IMR-90 (cell line): ENCODE measurements at regions not wholly inside any gene's neighbourhood (a gene's known extent, or its start where the extent isn't known, plus 50 kb on each side); places are given as distances from the start of the nearest gene placed in this dataset.
A peak's percentile ranks its signal among the peaks of the same experiment; 100 is the strongest.

Source experiments
- ATAC-seq: fragments of 200-7000 bp; cut with Tn5 transposase; 2 replicates; pipeline ENCODE4 v1.9.1; 2020; ENCODE audit warnings: low read depth, mild to moderate bottlenecking, moderate library complexity
- BruUV-seq: library from RNA; stranded (reverse); fragments of 400-500 nt; replicated peaks from 2 replicates; lab custom pipeline; 2021; lab: Mats Ljungman, UMichigan
- CTCF ChIA-PET: fragments of 300-600 bp; formaldehyde crosslinking; extraction: SDS; loops from one replicate; lab custom pipeline; 2021; ENCODE audit warnings: antibody characterized with exemption; lab: Yijun Ruan, JAX
- POLR2A ChIA-PET: fragments of 300-600 bp; sonication (Branson Sonifier 250); formaldehyde crosslinking; loops from one replicate; lab custom pipeline; 2022; ENCODE audit warnings: antibody characterized with exemption; ENCODE audit not compliant: unreplicated experiment; lab: Charles Lee
- DNase-seq: peaks from one replicate; pipeline ENCODE4 v3.0.0; 2013
- H2AFZ ChIP-seq: replicated peaks from 2 replicates; pipeline ENCODE3; 2013; ENCODE audit warnings: low read length, mild to moderate bottlenecking; ENCODE audit not compliant: poor library complexity
- H2AK5ac ChIP-seq: 2 replicates; pipeline ENCODE4 v1.6.1; 2013; ENCODE audit warnings: low read depth, low read length, inconsistent platforms
- H2AK9ac ChIP-seq: replicated peaks from 2 replicates; pipeline ENCODE3; 2013; ENCODE audit warnings: mild to moderate bottlenecking, low read depth, low read length, moderate library complexity; ENCODE audit not compliant: poor library complexity
- H2BK120ac ChIP-seq: 2 replicates; pipeline ENCODE4 v1.6.1; 2013; ENCODE audit warnings: low read depth, low read length, inconsistent platforms
- H2BK15ac ChIP-seq: 3 replicates; pipeline ENCODE4 v1.6.1; 2013; ENCODE audit warnings: low read depth, low read length, inconsistent platforms
- H2BK20ac ChIP-seq: 2 replicates; pipeline ENCODE4 v1.6.1; 2013; ENCODE audit warnings: low read depth, mild to moderate bottlenecking, inconsistent platforms, low read length, moderate library complexity
- H2BK5ac ChIP-seq: 2 replicates; pipeline ENCODE4 v1.6.1; 2013; ENCODE audit warnings: mild to moderate bottlenecking, low read depth, low read length, inconsistent platforms; ENCODE audit not compliant: poor library complexity, severe bottlenecking
- H3K14ac ChIP-seq: replicated peaks from 2 replicates; pipeline ENCODE4 v1.6.1; 2013; ENCODE audit warnings: low read depth, low read length, inconsistent platforms
- H3K18ac ChIP-seq: 2 replicates; pipeline ENCODE4 v1.6.1; 2013; ENCODE audit warnings: low read depth, low read length, control low read depth
- H3K23ac ChIP-seq: 2 replicates; pipeline ENCODE4 v1.6.1; 2013; ENCODE audit warnings: low read depth, low read length, inconsistent platforms
- H3K27ac ChIP-seq: 2 replicates; pipeline ENCODE4 v1.5.1; 2013; ENCODE audit warnings: mild to moderate bottlenecking, control low read depth, low read length; ENCODE audit not compliant: insufficient read depth
- H3K27me3 ChIP-seq: 2 replicates; pipeline ENCODE4 v1.6.1; 2013; ENCODE audit warnings: low read length; ENCODE audit not compliant: control insufficient read depth, insufficient read depth
- H3K36me3 ChIP-seq: 2 replicates; pipeline ENCODE4 v1.6.1; 2013; ENCODE audit warnings: low read length, mixed read lengths; ENCODE audit not compliant: control insufficient read depth, insufficient read depth
- H3K4ac ChIP-seq: 2 replicates; pipeline ENCODE4 v1.6.1; 2013; ENCODE audit warnings: low read depth, low read length, inconsistent platforms
- H3K4me1 ChIP-seq: 2 replicates; pipeline ENCODE4 v1.6.1; 2013; ENCODE audit warnings: low read length, mixed read lengths; ENCODE audit not compliant: control insufficient read depth, insufficient read depth
- H3K4me2 ChIP-seq: 2 replicates; pipeline ENCODE4 v1.6.1; 2013; ENCODE audit warnings: low read depth, mild to moderate bottlenecking, control low read depth, low read length, moderate library complexity
- H3K4me3 ChIP-seq: 2 replicates; pipeline ENCODE4 v1.5.1; 2013; ENCODE audit warnings: low read depth, mild to moderate bottlenecking, control low read depth, low read length, moderate library complexity; ENCODE audit not compliant: insufficient read depth
- H3K56ac ChIP-seq: 2 replicates; pipeline ENCODE4 v1.6.1; 2013; ENCODE audit warnings: low read length, inconsistent platforms; ENCODE audit not compliant: insufficient read depth; ENCODE audit errors: extremely low read depth
- H3K79me1 ChIP-seq, 2 experiments: 2 replicates each; pipeline ENCODE4 v1.6.1; 2013; ENCODE audit warnings: low read length in 2 of 2, inconsistent platforms in 1 of 2, low read depth in 1 of 2
- H3K9ac ChIP-seq: 2 replicates; pipeline ENCODE4 v1.6.1; 2013; ENCODE audit warnings: low read depth, low read length, control low read depth
- H3K9me1 ChIP-seq: 2 replicates; pipeline ENCODE4 v1.6.1; 2013; ENCODE audit warnings: low read length, inconsistent platforms; ENCODE audit not compliant: insufficient read depth
- H3K9me3 ChIP-seq: 2 replicates; pipeline ENCODE4 v1.6.1; 2013; ENCODE audit warnings: low read length; ENCODE audit not compliant: control insufficient read depth, insufficient read depth
- H4K20me1 ChIP-seq: 2 replicates; pipeline ENCODE4 v1.6.1; 2013; ENCODE audit warnings: low read length, inconsistent platforms; ENCODE audit not compliant: insufficient read depth
- H4K5ac ChIP-seq: 2 replicates; pipeline ENCODE4 v1.6.1; 2013; ENCODE audit warnings: mild to moderate bottlenecking, low read depth, low read length, control low read depth
- H4K8ac ChIP-seq, 2 experiments: 2 replicates each; pipeline ENCODE4 v1.6.1; 2013; ENCODE audit warnings: low read depth in 2 of 2, low read length in 2 of 2, control low read depth in 1 of 2, inconsistent platforms in 1 of 2
- H4K91ac ChIP-seq: 2 replicates; pipeline ENCODE4 v1.6.1; 2013; ENCODE audit warnings: low read depth, low read length, inconsistent platforms; ENCODE audit not compliant: insufficient read depth
- NFE2L2 ChIP-seq: fragments of 150-350 bp; IDR thresholded peaks from 2 replicates; pipeline ENCODE4 v1.6.1; 2016; ENCODE audit warnings: low read depth, mild to moderate bottlenecking, low read length
- RCOR1 ChIP-seq: IDR thresholded peaks from 2 replicates; pipeline ENCODE4 v1.6.1; 2012; ENCODE audit warnings: mild to moderate bottlenecking, low read length, improper control_type of control experiment; ENCODE audit not compliant: insufficient replicate concordance
- WGBS, 2 experiments: methylation state at CpG; one replicate each; pipeline versions ENCODE4 v1.1.5 to v1.1.7; 2013; ENCODE audit warnings: missing lambda C conversion rate in 2 of 2; ENCODE audit not compliant: insufficient read length in 1 of 2; ENCODE audit errors: extremely low coverage in 2 of 2; 5-methylcytosine and 5-hydroxymethylcytosine counted together
- dilution Hi-C: fragments of 300-500 bp; cut with HindIII; formaldehyde crosslinking; loops from one replicate; pipeline ENCODE4 v1.14.3; 2018; ENCODE audit warnings: low sequenced_read_pairs; ENCODE audit not compliant: unreplicated experiment
- in situ Hi-C: fragments of 300-500 bp; cut with MboI; formaldehyde crosslinking; loops from 3 replicates; pipeline ENCODE4 v1.14.3; 2019; ENCODE audit warnings: low sequenced_read_pairs, inconsistent platforms, mixed read lengths
- intact Hi-C: fragments of 100-400 bp; cut with micrococcal nuclease; formaldehyde crosslinking; loops from 2 replicates; pipeline ENCODE4 v1.10.0; 2022
- TF ChIP-seq, protein P1 (sequence below): fragments of 150-350 bp; IDR thresholded peaks from 2 replicates; pipeline ENCODE4 v1.6.1; 2017; ENCODE audit warnings: mild to moderate bottlenecking, antibody characterized with exemption, low read length, low read depth

DNA sequence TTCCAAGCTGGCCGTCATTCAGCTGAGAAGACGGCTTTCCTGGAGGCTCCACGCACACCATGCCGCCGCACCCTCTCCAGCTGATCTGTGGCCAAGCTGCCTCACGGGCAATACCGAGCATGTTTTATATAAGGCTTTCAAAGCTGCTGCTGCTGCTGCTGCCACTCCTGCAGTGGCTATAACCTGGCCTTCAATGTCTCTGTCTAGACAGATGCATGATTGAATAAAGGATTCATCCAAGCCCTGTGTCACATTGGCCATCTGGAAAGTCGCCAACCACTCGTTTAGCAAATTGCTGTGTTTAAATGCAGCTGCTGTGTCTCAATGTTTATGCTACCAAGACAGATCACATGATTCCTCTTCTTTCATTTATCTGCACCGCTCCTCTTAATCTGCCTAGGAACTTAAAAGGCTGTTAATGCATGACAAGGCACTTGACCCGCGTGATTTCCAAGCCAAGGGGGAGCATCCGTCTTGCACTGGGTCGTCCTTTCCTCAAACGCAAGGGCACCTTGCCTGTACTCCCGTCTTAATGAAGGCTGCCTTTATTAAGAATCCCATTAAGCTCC lies 114.3 kb downstream of the TEX26 start:
- no TSS peak for BruUV-seq
- dilution Hi-C loops (no loop called here), intact Hi-C loops (loop anchor here (5.0 kb wide), 1 partner anchor 116 kb away; the partner anchor contains the start of gene HSPH1), in situ Hi-C loops (loop anchor here (10.0 to 25.0 kb wide), 3 partner anchors 409 to 909 kb away; partner anchors contain the start of gene HMGB1)
- H3K27ac ChIP-seq: peak overlapping the region; percentile 70
- H2BK15ac ChIP-seq: peak overlapping the region; percentile 83
- no peaks in the 10 kb centered on the region for H3K36me3 ChIP-seq
- peak overlapping the region; percentile 91 for H2BK20ac ChIP-seq
- no peak overlapping the region for H3K56ac ChIP-seq
- H3K4me3 ChIP-seq: no peak overlapping the region
- ATAC-seq: peak; percentile 4
- H3K9me3 ChIP-seq: no peaks in the 10 kb centered on the region
- peak overlapping the region; percentile 69 for H2AFZ ChIP-seq
- H2AK9ac ChIP-seq: peak overlapping the region; percentile 87
- CTCF ChIA-PET: no interaction called here
- peak overlapping the region; percentile 51; the same call in 1 of the 2 replicates for H3K23ac ChIP-seq
- peak overlapping the region; percentile 97 for H2BK120ac ChIP-seq
- 0 out of 2 replicates have a peak overlapping the region, but pooled peaks have one; percentile 15 for H3K9ac ChIP-seq
- no peaks in the 10 kb centered on the region; a peak in 1 of 4 replicates for H3K79me1 ChIP-seq
- peaks cover 20% of the 10 kb centered on the region for H3K4me1 ChIP-seq
- peak overlapping the region; percentile 95 for H4K5ac ChIP-seq
- H2BK5ac ChIP-seq: peak overlapping the region; percentile 93
- H4K20me1 ChIP-seq: no peaks in the 10 kb centered on the region
- peak; percentile 24; the same call in 1 of the 2 replicates for TF ChIP-seq NFE2L2
- TF ChIP-seq, protein P1, sequence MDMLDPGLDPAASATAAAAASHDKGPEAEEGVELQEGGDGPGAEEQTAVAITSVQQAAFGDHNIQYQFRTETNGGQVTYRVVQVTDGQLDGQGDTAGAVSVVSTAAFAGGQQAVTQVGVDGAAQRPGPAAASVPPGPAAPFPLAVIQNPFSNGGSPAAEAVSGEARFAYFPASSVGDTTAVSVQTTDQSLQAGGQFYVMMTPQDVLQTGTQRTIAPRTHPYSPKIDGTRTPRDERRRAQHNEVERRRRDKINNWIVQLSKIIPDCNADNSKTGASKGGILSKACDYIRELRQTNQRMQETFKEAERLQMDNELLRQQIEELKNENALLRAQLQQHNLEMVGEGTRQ: peak; percentile 51
- no peak for TF ChIP-seq RCOR1
- peak overlapping the region; percentile 96 for H4K91ac ChIP-seq
- H4K8ac ChIP-seq: peak overlapping the region; percentile 62 to 92; a peak in 3 of 4 replicates
- DNase-seq: peak; percentile 68
- H3K9me1 ChIP-seq: peaks cover 14% of the 10 kb centered on the region; the same call in 1 of the 2 replicates
- H2AK5ac ChIP-seq: peak overlapping the region; percentile 86
- POLR2A ChIA-PET: interaction anchor here (0.7 kb wide), 2 partner anchors 114 to 352 kb away, joined by 3 read pairs; no protein-coding TSS in a partner anchor
- H3K27me3 ChIP-seq: no peaks in the 10 kb centered on the region
- H3K14ac ChIP-seq: peak overlapping the region; percentile 87
- H3K4me2 ChIP-seq: peak overlapping the region; percentile 47
- WGBS, 2 experiments: 25% methylated on average over 15 of the region's 16 CpGs; no CpG with 5 or more reads in 1 of the 2 experiments
- peak overlapping the region; percentile 95 for H3K18ac ChIP-seq
- peak overlapping the region; percentile 96 for H3K4ac ChIP-seq
